HCT116 (cell line): ENCODE measurements at regions not wholly inside any gene's neighbourhood (a gene's known extent, or its start where the extent isn't known, plus 50 kb on each side); places are given as distances from the start of the nearest gene placed in this dataset.

Experiments used
- ATAC-seq: fragments of 200-7000 bp; cut with Tn5 transposase; 2 replicates; pipeline ENCODE4 v1.9.1; 2020; ENCODE audit warnings: mild to moderate bottlenecking, moderate library complexity
- BruUV-seq: library from RNA; stranded (reverse); fragments of 400-500 nt; replicated peaks from 2 replicates; lab custom pipeline; 2021; lab: Mats Ljungman, UMichigan
- CTCF ChIA-PET: fragments of 300-600 bp; sonication (Branson Sonifier 250); formaldehyde crosslinking; loops from one replicate; lab custom pipeline; 2021; ENCODE audit warnings: antibody characterized with exemption; lab: Charles Lee
- POLR2A ChIA-PET: fragments of 300-600, 350-600 bp; sonication (Branson Sonifier 250); formaldehyde crosslinking; loops from one replicate; lab custom pipeline; 2021; ENCODE audit warnings: antibody characterized with exemption; lab: Charles Lee
- RAD21 ChIA-PET, 2 experiments: fragments of 300-600 bp; sonication (Branson Sonifier 250); formaldehyde crosslinking; loops; one replicate each; lab custom pipeline; 2023; ENCODE audit warnings: low total read pairs in 2 of 2; ENCODE audit not compliant: uncharacterized antibody in 2 of 2, unreplicated experiment in 2 of 2, low non-redundant PET in 1 of 2; lab: Charles Lee
- DNase-seq: peaks from one replicate; pipeline ENCODE4 v3.0.0-alpha.2; 2010; ENCODE audit warnings: low read depth, low spot score
- H2AFZ ChIP-seq: fragments of 200-600 bp; shearing (Covaris generic), sonication (generic); 2 replicates; pipeline ENCODE4 v1.6.1; 2017; ENCODE audit warnings: low read depth, mixed run types, mixed read lengths, antibody characterized with exemption, low read length; ENCODE audit not compliant: poor library complexity, severe bottlenecking
- H3K27ac ChIP-seq: 2 replicates; pipeline ENCODE4 v1.5.1; 2012; ENCODE audit warnings: low read depth, low read length
- H3K27me3 ChIP-seq: fragments of 200-600 bp; sonication (generic); 2 replicates; pipeline ENCODE4 v1.6.1; 2016; ENCODE audit warnings: mixed run types, low read length, mixed read lengths; ENCODE audit not compliant: insufficient read depth
- H3K36me3 ChIP-seq, 2 experiments: fragments of 200-500 bp in 1 of 2; fragments of 200-600 bp in 1 of 2; sonication (Bioruptor generic) in 1 of 2; sonication (generic) in 1 of 2; 2 replicates each; pipeline versions ENCODE4 v1.5.1 to v1.6.1; 2014 to 2016; ENCODE audit warnings: low read length in 2 of 2, inconsistent platforms in 1 of 2, mixed read lengths in 1 of 2, mixed run types in 1 of 2; ENCODE audit not compliant: insufficient read depth in 2 of 2, control insufficient read depth in 1 of 2
- H3K4me1 ChIP-seq, 2 experiments: fragments of 200-600 bp in 1 of 2; sonication (generic) in 1 of 2; 2 replicates each; pipeline versions ENCODE4 v1.5.1 to v1.6.1; 2012 to 2017; ENCODE audit warnings: low read length in 2 of 2, inconsistent platforms in 1 of 2, mild to moderate bottlenecking in 1 of 2, mixed read lengths in 1 of 2, mixed run types in 1 of 2, moderate library complexity in 1 of 2; ENCODE audit not compliant: insufficient read depth in 2 of 2, control insufficient read depth in 1 of 2
- H3K4me2 ChIP-seq: fragments of 200-600 bp; sonication (generic); 2 replicates; pipeline ENCODE4 v1.6.1; 2017; ENCODE audit warnings: mixed run types, low read length, mixed read lengths
- H3K4me3 ChIP-seq, 2 experiments: fragments of 200-600 bp in 1 of 2; sonication (generic) in 1 of 2; replicated peaks in 1 of 2; 2 replicates each; pipeline ENCODE4 v1.5.1; 2011 to 2016; ENCODE audit warnings: low read length in 2 of 2, control low read depth in 1 of 2, low read depth in 1 of 2, mild to moderate bottlenecking in 1 of 2, mixed read lengths in 1 of 2, mixed run types in 1 of 2
- H3K79me2 ChIP-seq: fragments of 200-600 bp; sonication (generic); 2 replicates; pipeline ENCODE4 v1.6.1; 2017; ENCODE audit warnings: mild to moderate bottlenecking, mixed run types, low read length, moderate library complexity, mixed read lengths; ENCODE audit not compliant: insufficient read depth
- H3K9ac ChIP-seq: fragments of 200-600 bp; sonication (generic); 2 replicates; pipeline ENCODE4 v1.6.1; 2016; ENCODE audit warnings: low read length, mixed read lengths
- H3K9me2 ChIP-seq: fragments of 200-600 bp; sonication (generic), shearing (Covaris generic); 2 replicates; pipeline ENCODE4 v1.6.1; 2017; ENCODE audit warnings: mixed run types, mild to moderate bottlenecking, moderate library complexity; ENCODE audit not compliant: insufficient read depth
- H3K9me3 ChIP-seq, 2 experiments: fragments of 200-500 bp in 1 of 2; fragments of 200-600 bp in 1 of 2; sonication (Bioruptor generic) in 1 of 2; sonication (generic) in 1 of 2; 2 replicates each; pipeline ENCODE4 v1.6.1; 2014 to 2017; ENCODE audit warnings: low read length in 2 of 2, mixed read lengths in 2 of 2, inconsistent platforms in 1 of 2, low read depth in 1 of 2, mild to moderate bottlenecking in 1 of 2, mixed run types in 1 of 2, moderate library complexity in 1 of 2; ENCODE audit not compliant: control insufficient read depth in 1 of 2, insufficient read depth in 1 of 2
- H4K20me1 ChIP-seq: fragments of 200-600 bp; sonication (generic), shearing (Covaris generic); 2 replicates; pipeline ENCODE4 v1.6.1; 2017; ENCODE audit warnings: mixed run types, mild to moderate bottlenecking, moderate library complexity; ENCODE audit not compliant: insufficient read depth
- ATF3 ChIP-seq: IDR thresholded peaks from 2 replicates; pipeline ENCODE4 v1.6.1; 2012
- CBX3 ChIP-seq: IDR thresholded peaks from 2 replicates; pipeline ENCODE4 v1.6.1; 2012; ENCODE audit warnings: low read depth
- CEBPB ChIP-seq: IDR thresholded peaks from 2 replicates; pipeline ENCODE4 v1.6.1; 2012; ENCODE audit warnings: low read depth
- CTCF ChIP-seq, 3 experiments: fragments of 200-600 bp in 1 of 3; sonication (generic) in 1 of 3; IDR thresholded peaks in 2 of 3; conservative IDR thresholded peaks in 1 of 3; 2 replicates each; pipeline ENCODE4 v1.5.1; 2012 to 2017; ENCODE audit warnings: low read depth in 2 of 3, low read length in 2 of 3, antibody characterized with exemption in 1 of 3, borderline replicate concordance in 1 of 3, control low read depth in 1 of 3, mild to moderate bottlenecking in 1 of 3, mixed read lengths in 1 of 3, mixed run types in 1 of 3, moderate library complexity in 1 of 3; ENCODE audit not compliant: insufficient read depth in 1 of 3
- EGR1 ChIP-seq: IDR thresholded peaks from 2 replicates; pipeline ENCODE4 v1.6.1; 2012; ENCODE audit warnings: low read depth
- ELF1 ChIP-seq: IDR thresholded peaks from 2 replicates; pipeline ENCODE4 v1.6.1; 2012; ENCODE audit warnings: low read depth, borderline replicate concordance
- EZH2 ChIP-seq: fragments of 200-600 bp; sonication (generic); IDR thresholded peaks from 2 replicates; pipeline ENCODE4 v1.6.1; 2017; ENCODE audit warnings: antibody characterized with exemption, mixed run types
- FOSL1 ChIP-seq: IDR thresholded peaks from 2 replicates; pipeline ENCODE4 v1.6.1; 2012; ENCODE audit warnings: low read depth
- JUND ChIP-seq: IDR thresholded peaks from 2 replicates; pipeline ENCODE4 v1.6.1; 2012
- MAX ChIP-seq: IDR thresholded peaks from 2 replicates; pipeline ENCODE4 v1.6.1; 2012
- POLR2A ChIP-seq: IDR thresholded peaks from 2 replicates; pipeline ENCODE4 v1.7.0; 2011; ENCODE audit warnings: borderline replicate concordance; ENCODE audit not compliant: insufficient read depth, insufficient read length; ENCODE audit errors: extremely low read depth
- RAD21 ChIP-seq: IDR thresholded peaks from 2 replicates; pipeline ENCODE4 v1.6.1; 2012; ENCODE audit warnings: low read depth, mild to moderate bottlenecking
- REST ChIP-seq: IDR thresholded peaks from 2 replicates; pipeline ENCODE4 v1.6.1; 2012; ENCODE audit warnings: low read depth
- SP1 ChIP-seq: IDR thresholded peaks from 2 replicates; pipeline ENCODE4 v1.6.1; 2012; ENCODE audit warnings: low read depth
- TCF7L2 ChIP-seq: IDR thresholded peaks from 2 replicates; pipeline ENCODE4 v1.7.0; 2011; ENCODE audit warnings: borderline replicate concordance, inconsistent platforms; ENCODE audit not compliant: insufficient read depth, insufficient read length; ENCODE audit errors: extremely low read depth
- YY1 ChIP-seq: IDR thresholded peaks from 2 replicates; pipeline ENCODE4 v1.6.1; 2011; ENCODE audit warnings: low read length, low read depth, moderate library complexity, mild to moderate bottlenecking; ENCODE audit not compliant: insufficient replicate concordance; ENCODE audit errors: extremely low read depth
- ZNF274 ChIP-seq: fragments of 200-500 bp; sonication (Bioruptor generic); IDR thresholded peaks from 2 replicates; pipeline ENCODE4 v1.6.1; 2014; ENCODE audit warnings: mild to moderate bottlenecking, low read depth, low read length, inconsistent platforms
- intact Hi-C: fragments of 100-400 bp; cut with micrococcal nuclease; formaldehyde crosslinking; loops from 2 replicates; pipeline ENCODE4 v1.10.0; 2022

GRCh38 chr3:191728186-191728585, 267.2 kb downstream of the PYDC2 start (continued):
- TF ChIP-seq TCF7L2 (no peak), YY1 (no peak), FOSL1 (no peak), EZH2 (no peak), ATF3 (no peak), CEBPB (no peak)

GRCh38 chr3:191737742-191738141, 276.8 kb downstream of the PYDC2 start:
- Histone ChIP-seq H3K4me2 (no peak overlapping the region), H3K27me3 (no peaks in the 10 kb centered on the region), H3K9me3 (no peaks in the 10 kb centered on the region), H3K79me2 (no peaks in the 10 kb centered on the region), H3K9me2 (no peaks in the 10 kb centered on the region), H3K27ac (no peak overlapping the region)
- CTCF ChIA-PET, result no interaction called here
- TF ChIP-seq SP1 (no peak), RAD21 (no peak), JUND (no peak), MAX (no peak), CTCF (IDR thresholded peaks at IDR 0.05 in 2 of 3, conservative IDR thresholded peaks at IDR 0.05 in 1 of 3; ENCODE audit: borderline replicate concordance in 1 of 3, insufficient read depth in 1 of 3, low read depth in 2 of 3, low read length in 2 of 3) (no peak), FOSL1 (no peak), EGR1 (no peak), REST (no peak), ELF1 (no peak), CEBPB (no peak), ATF3 (no peak), CBX3 (no peak), EZH2 (no peak), TCF7L2 (no peak), YY1 (no peak), POLR2A (no peak), ZNF274 (no peak)
- TF ChIP-seq, all 23 proteins: peak for 0
- BruUV-seq, result no TSS peak
- H2AFZ ChIP-seq, result no peak overlapping the region
- ChIA-PET RAD21 (no interaction called here), POLR2A (no interaction called here)
- intact Hi-C loops, result no loop called here
- no peaks in the 10 kb centered on the region for H4K20me1 ChIP-seq
- DNase-seq (no peak), ATAC-seq (no peak)
- H3K4me3 ChIP-seq, result no peak overlapping the region
- H3K4me1 ChIP-seq, result no peaks in the 10 kb centered on the region
- no peaks in the 10 kb centered on the region for H3K36me3 ChIP-seq
- H3K9ac ChIP-seq, result no peak overlapping the region
